Liver (tissue), 8 donors: ENCODE measurements at regions not wholly inside any gene's neighbourhood (a gene's known extent, or its start where the extent isn't known, plus 50 kb on each side); places are given as distances from the start of the nearest gene placed in this dataset.

Source experiments
- DNase-seq: peaks from one replicate; pipeline ENCODE4 v3.0.0-alpha.2; 2017; ENCODE audit warnings: low spot score
- H3K27ac ChIP-seq, 2 donors: one replicate each; pipeline ENCODE4 v1.7.0; 2013; ENCODE audit warnings: inconsistent platforms in 2 of 2, low read length in 2 of 2, control low read depth in 1 of 2, low read depth in 1 of 2, mild to moderate bottlenecking in 1 of 2
- H3K27me3 ChIP-seq, 4 donors: one replicate each; pipeline versions ENCODE4 v1.6.1 to v1.7.0; 2013; ENCODE audit warnings: low read length in 3 of 4, inconsistent platforms in 1 of 4, mild to moderate bottlenecking in 1 of 4, moderate library complexity in 1 of 4; ENCODE audit not compliant: control insufficient read depth in 4 of 4, insufficient read depth in 4 of 4
- H3K36me3 ChIP-seq, 4 donors: one replicate each; pipeline versions ENCODE4 v1.6.1 to v1.7.0; 2013; ENCODE audit warnings: low read length in 3 of 4, mild to moderate bottlenecking in 3 of 4, low read depth in 1 of 4, moderate library complexity in 1 of 4; ENCODE audit not compliant: control insufficient read depth in 4 of 4, insufficient read depth in 3 of 4
- H3K4me1 ChIP-seq, 4 donors: one replicate each; pipeline versions ENCODE4 v1.6.1 to v1.7.0; 2013; ENCODE audit warnings: low read length in 3 of 4, mild to moderate bottlenecking in 3 of 4, moderate library complexity in 1 of 4; ENCODE audit not compliant: control insufficient read depth in 4 of 4, insufficient read depth in 4 of 4
- H3K4me3 ChIP-seq, 3 donors: one replicate each; pipeline versions ENCODE4 v1.6.1 to v1.7.0; 2013; ENCODE audit warnings: low read length in 3 of 3, control low read depth in 1 of 3, low read depth in 1 of 3, mild to moderate bottlenecking in 1 of 3
- H3K9ac ChIP-seq, 2 donors: one replicate each; pipeline ENCODE4 v1.7.0; 2013; ENCODE audit warnings: low read length in 2 of 2, mild to moderate bottlenecking in 2 of 2, moderate library complexity in 2 of 2, control low read depth in 1 of 2, low read depth in 1 of 2
- H3K9me3 ChIP-seq, 4 donors: one replicate each; pipeline versions ENCODE4 v1.6.1 to v1.7.0; 2013; ENCODE audit warnings: low read length in 3 of 4; ENCODE audit not compliant: control insufficient read depth in 4 of 4
- ATF3 ChIP-seq: IDR thresholded peaks from 2 replicates; pipeline ENCODE4 v1.6.1; 2016; ENCODE audit warnings: antibody characterized with exemption
- CTCF ChIP-seq: fragments of 150-350 bp; IDR thresholded peaks from 2 replicates; pipeline ENCODE4 v1.5.1; 2017; ENCODE audit warnings: improper control_type of control experiment, low read depth, low read length; ENCODE audit not compliant: missing input control
- EGR1 ChIP-seq, 2 donors: IDR thresholded peaks; 2 replicates each; pipeline ENCODE4 v1.6.1; 2016 to 2018; ENCODE audit warnings: antibody characterized with exemption in 2 of 2, low read depth in 2 of 2
- FOXA1 ChIP-seq: IDR thresholded peaks from 2 replicates; pipeline ENCODE4 v1.6.1; 2016; ENCODE audit warnings: antibody characterized with exemption
- FOXA2 ChIP-seq: IDR thresholded peaks from 2 replicates; pipeline ENCODE4 v1.6.1; 2016; ENCODE audit warnings: antibody characterized with exemption
- GABPA ChIP-seq, 2 donors: IDR thresholded peaks in 1 of 2; conservative IDR thresholded peaks in 1 of 2; 2 replicates each; pipeline ENCODE4 v1.6.1; 2016; ENCODE audit warnings: antibody characterized with exemption in 2 of 2, mild to moderate bottlenecking in 1 of 2, moderate library complexity in 1 of 2
- HNF4A ChIP-seq, 2 donors: conservative IDR thresholded peaks; 2 replicates each; pipeline ENCODE4 v1.6.1; 2016; ENCODE audit warnings: antibody characterized with exemption in 2 of 2, mild to moderate bottlenecking in 2 of 2
- HNF4G ChIP-seq: IDR thresholded peaks from 2 replicates; pipeline ENCODE4 v1.6.1; 2016; ENCODE audit warnings: antibody characterized with exemption
- JUND ChIP-seq, 2 donors: IDR thresholded peaks; 2 replicates each; pipeline ENCODE4 v1.6.1; 2016; ENCODE audit warnings: antibody characterized with exemption in 2 of 2
- MAX ChIP-seq: IDR thresholded peaks from 2 replicates; pipeline ENCODE4 v1.6.1; 2016; ENCODE audit warnings: antibody characterized with exemption
- NR2F2 ChIP-seq: IDR thresholded peaks from 2 replicates; pipeline ENCODE4 v1.6.1; 2016; ENCODE audit warnings: antibody characterized with exemption
- RAD21 ChIP-seq, 2 donors: IDR thresholded peaks; 2 replicates each; pipeline ENCODE4 v1.6.1; 2016; ENCODE audit warnings: antibody characterized with exemption in 2 of 2, mild to moderate bottlenecking in 2 of 2
- REST ChIP-seq: IDR thresholded peaks from 2 replicates; pipeline ENCODE4 v1.6.1; 2016; ENCODE audit warnings: antibody characterized with exemption, mild to moderate bottlenecking
- RXRA ChIP-seq, 2 donors: IDR thresholded peaks; 2 replicates each; pipeline ENCODE4 v1.6.1; 2017 to 2018; ENCODE audit warnings: antibody characterized with exemption in 2 of 2, mild to moderate bottlenecking in 1 of 2
- SP1 ChIP-seq: IDR thresholded peaks from 2 replicates; pipeline ENCODE4 v1.6.1; 2018; ENCODE audit warnings: antibody characterized with exemption, mild to moderate bottlenecking
- TAF1 ChIP-seq: conservative IDR thresholded peaks from 2 replicates; pipeline ENCODE4 v1.6.1; 2016; ENCODE audit warnings: antibody characterized with exemption, mild to moderate bottlenecking
- YY1 ChIP-seq: IDR thresholded peaks from 2 replicates; pipeline ENCODE4 v1.6.1; 2016; ENCODE audit warnings: antibody characterized with exemption, mild to moderate bottlenecking
- ZBTB33 ChIP-seq: IDR thresholded peaks from 2 replicates; pipeline ENCODE4 v1.6.1; 2016; ENCODE audit warnings: antibody characterized with exemption
- WGBS: extraction: QIAGEN DNeasy Blood & Tissue Kit; methylation state at CpG from one replicate; pipeline ENCODE4 v1.1.7; 2013; 5-methylcytosine and 5-hydroxymethylcytosine counted together
- donor health status: healthy.
- donor health status: healthy.
- donor health status: healthy.
- donor health status: healthy.
- donor health status: healthy.

- 88% methylated on average over 4 of the region's 4 CpGs for WGBS
- Histone ChIP-seq H3K36me3 (no peaks in the 10 kb centered on the region), H3K4me1 (no peaks in the 10 kb centered on the region), H3K9me3 (no peaks in the 10 kb centered on the region), H3K27me3 (no peaks in the 10 kb centered on the region), H3K9ac (no peak overlapping the region), H3K4me3 (no peak overlapping the region), H3K27ac (no peak overlapping the region)
- no peak for DNase-seq
- no peak for TF ChIP-seq JUND (IDR thresholded peaks at IDR 0.05)
- no peak for TF ChIP-seq RAD21 (IDR thresholded peaks at IDR 0.05)
- no peak for TF ChIP-seq FOXA1
- no peak for TF ChIP-seq REST
- no peak for TF ChIP-seq CTCF
- no peak for TF ChIP-seq HNF4A (conservative IDR thresholded peaks at IDR 0.05)
- TF ChIP-seq TAF1: no peak
- TF ChIP-seq FOXA2: no peak
Measured at GRCh38 chr2:122075381-122075780, 319.9 kb downstream of the TSN start.

- H3K4me1 ChIP-seq: no peaks in the 10 kb centered on the region
- H3K9ac ChIP-seq: no peak overlapping the region
- H3K4me3 ChIP-seq: no peak overlapping the region
- no peaks in the 10 kb centered on the region for H3K9me3 ChIP-seq
- TF ChIP-seq REST (no peak), HNF4A (conservative IDR thresholded peaks at IDR 0.05) (no peak), GABPA (IDR thresholded peaks at IDR 0.05 in 1 of 2, conservative IDR thresholded peaks at IDR 0.05 in 1 of 2) (no peak), RXRA (IDR thresholded peaks at IDR 0.05) (no peak), JUND (IDR thresholded peaks at IDR 0.05) (no peak), ZBTB33 (no peak), RAD21 (IDR thresholded peaks at IDR 0.05) (no peak), FOXA2 (no peak), FOXA1 (no peak), YY1 (no peak), TAF1 (no peak), MAX (no peak), HNF4G (no peak), EGR1 (IDR thresholded peaks at IDR 0.05; ENCODE audit: low read depth in 2 of 2) (no peak), SP1 (no peak), CTCF (no peak), ATF3 (no peak), NR2F2 (no peak)
- no peaks in the 10 kb centered on the region for H3K36me3 ChIP-seq
- H3K27ac ChIP-seq: no peak overlapping the region
- DNase-seq: no peak
- WGBS: 91% methylated on average over 3 of the region's 3 CpGs
- no peaks in the 10 kb centered on the region for H3K27me3 ChIP-seq
Measured at GRCh38 chr2:122077114-122077513, 321.7 kb downstream of the TSN start.
